H9 (cell line): ENCODE measurements at regions not wholly inside any gene's neighbourhood (a gene's known extent, or its start where the extent isn't known, plus 50 kb on each side); places are given as distances from the start of the nearest gene placed in this dataset.

Experiments
- DNase-seq: peaks from one replicate; pipeline ENCODE4 v3.0.0-alpha.2; 2017
- H2AFZ ChIP-seq: one replicate; pipeline ENCODE4 v1.6.1; 2013; ENCODE audit warnings: mild to moderate bottlenecking, low read length, control low read depth, moderate library complexity
- H2AK5ac ChIP-seq: 2 replicates; pipeline ENCODE4 v1.6.1; 2013; ENCODE audit warnings: low read length, control low read depth, mixed read lengths; ENCODE audit not compliant: insufficient read length
- H2BK120ac ChIP-seq: one replicate; pipeline ENCODE4 v1.6.1; 2013; ENCODE audit warnings: low read depth, mild to moderate bottlenecking, low read length, control low read depth, inconsistent platforms; ENCODE audit not compliant: poor library complexity, severe bottlenecking
- H2BK12ac ChIP-seq: 2 replicates; pipeline ENCODE4 v1.6.1; 2013; ENCODE audit warnings: low read length, control low read depth, mixed read lengths, low read depth; ENCODE audit not compliant: insufficient read length
- H2BK15ac ChIP-seq: 2 replicates; pipeline ENCODE4 v1.6.1; 2013; ENCODE audit warnings: low read depth, low read length, control low read depth
- H2BK20ac ChIP-seq: one replicate; pipeline ENCODE4 v1.6.1; 2013; ENCODE audit warnings: low read depth, mild to moderate bottlenecking, low read length, control low read depth, inconsistent platforms; ENCODE audit not compliant: poor library complexity, severe bottlenecking
- H2BK5ac ChIP-seq: 2 replicates; pipeline ENCODE4 v1.6.1; 2013; ENCODE audit warnings: low read length, control low read depth, mixed read lengths; ENCODE audit not compliant: insufficient read length
- H3K14ac ChIP-seq: 2 replicates; pipeline ENCODE4 v1.6.1; 2013; ENCODE audit warnings: low read length, control low read depth; ENCODE audit not compliant: insufficient read depth
- H3K18ac ChIP-seq: 2 replicates; pipeline ENCODE4 v1.6.1; 2013; ENCODE audit warnings: low read depth, mild to moderate bottlenecking, mixed read lengths, low read length, control low read depth; ENCODE audit not compliant: insufficient read length
- H3K23ac ChIP-seq: 2 replicates; pipeline ENCODE4 v1.6.1; 2013; ENCODE audit warnings: low read length, control low read depth, mixed read lengths, low read depth; ENCODE audit not compliant: insufficient read length
- H3K23me2 ChIP-seq: 2 replicates; pipeline ENCODE4 v1.6.1; 2013; ENCODE audit warnings: low read depth, mild to moderate bottlenecking, mixed read lengths, low read length, control low read depth; ENCODE audit not compliant: insufficient read length, poor library complexity, severe bottlenecking
- H3K27ac ChIP-seq: 2 replicates; pipeline ENCODE4 v1.5.1; 2013; ENCODE audit warnings: low read length, control low read depth, mixed read lengths, low read depth; ENCODE audit not compliant: insufficient read length
- H3K27me3 ChIP-seq: 2 replicates; pipeline ENCODE4 v1.6.1; 2013; ENCODE audit warnings: low read length, control low read depth, inconsistent platforms; ENCODE audit not compliant: insufficient read depth
- H3K4ac ChIP-seq: 2 replicates; pipeline ENCODE4 v1.6.1; 2013; ENCODE audit warnings: low read depth, mild to moderate bottlenecking, control low read depth, inconsistent platforms, low read length, moderate library complexity
- H3K4me1 ChIP-seq: 2 replicates; pipeline ENCODE4 v1.6.1; 2013; ENCODE audit warnings: low read length, control low read depth, inconsistent platforms; ENCODE audit not compliant: insufficient read depth
- H3K4me2 ChIP-seq: 2 replicates; pipeline ENCODE4 v1.6.1; 2013; ENCODE audit warnings: low read length, control low read depth, mixed read lengths; ENCODE audit not compliant: insufficient read length, insufficient read depth
- H3K56ac ChIP-seq: 2 replicates; pipeline ENCODE4 v1.6.1; 2013; ENCODE audit warnings: low read depth, mild to moderate bottlenecking, mixed read lengths, low read length, control low read depth; ENCODE audit not compliant: insufficient read length
- H3K79me1 ChIP-seq: 2 replicates; pipeline ENCODE4 v1.6.1; 2013; ENCODE audit warnings: low read depth, mild to moderate bottlenecking, moderate library complexity, low read length, control low read depth, inconsistent platforms; ENCODE audit not compliant: insufficient read depth, poor library complexity, severe bottlenecking
- H3K79me2 ChIP-seq: 2 replicates; pipeline ENCODE4 v1.6.1; 2013; ENCODE audit warnings: low read length, control low read depth, inconsistent platforms; ENCODE audit not compliant: insufficient read depth
- H3K9ac ChIP-seq: 2 replicates; pipeline ENCODE4 v1.6.1; 2013; ENCODE audit warnings: low read length, control low read depth, mixed read lengths; ENCODE audit not compliant: insufficient read length; ENCODE audit errors: extremely low read depth
- H3K9me3 ChIP-seq: one replicate; pipeline ENCODE4 v1.6.1; 2013; ENCODE audit warnings: low read depth, low read length, inconsistent platforms; ENCODE audit not compliant: control insufficient read depth
- H3T11ph ChIP-seq: one replicate; pipeline ENCODE4 v1.6.1; 2013; ENCODE audit warnings: mild to moderate bottlenecking, low read length, control low read depth, inconsistent platforms
- H4K20me1 ChIP-seq: one replicate; pipeline ENCODE4 v1.6.1; 2013; ENCODE audit not compliant: control insufficient read depth, insufficient read length, insufficient read depth
- H4K5ac ChIP-seq: 2 replicates; pipeline ENCODE4 v1.6.1; 2013; ENCODE audit warnings: low read depth, mild to moderate bottlenecking, mixed read lengths, low read length, control low read depth; ENCODE audit not compliant: insufficient read length
- H4K8ac ChIP-seq: replicated peaks from 2 replicates; pipeline ENCODE4 v1.6.1; 2013; ENCODE audit warnings: low read length, control low read depth, mixed read lengths, low read depth; ENCODE audit not compliant: insufficient read length
- H4K91ac ChIP-seq: 2 replicates; pipeline ENCODE4 v1.6.1; 2013; ENCODE audit warnings: low read depth, mild to moderate bottlenecking, moderate library complexity, mixed read lengths, low read length, control low read depth; ENCODE audit not compliant: insufficient read length
- H3K27ac Mint-ChIP-seq, 3 experiments: 2 replicates in 2 of 3; 3 replicates in 1 of 3; pipeline ENCODE4 v1.8.0; 2020 to 2021; ENCODE audit warnings: mixed read lengths in 3 of 3, mild to moderate bottlenecking in 1 of 3, moderate library complexity in 1 of 3
- H3K27me3 Mint-ChIP-seq: 2 replicates; pipeline ENCODE4 v1.8.0; 2021; ENCODE audit warnings: low read depth, mild to moderate bottlenecking, moderate library complexity, mixed read lengths
- H3K36me3 Mint-ChIP-seq, 3 experiments: 2 replicates in 2 of 3; 3 replicates in 1 of 3; pipeline ENCODE4 v1.8.0; 2020 to 2021; ENCODE audit warnings: low read depth in 3 of 3, mixed read lengths in 3 of 3; ENCODE audit not compliant: insufficient read depth in 1 of 3
- H3K4me1 Mint-ChIP-seq, 2 experiments: 2 replicates each; pipeline ENCODE4 v1.8.0; 2020; ENCODE audit warnings: mixed read lengths in 2 of 2
- H3K4me3 Mint-ChIP-seq, 2 experiments: 2 replicates in 1 of 2; 3 replicates in 1 of 2; pipeline ENCODE4 v1.8.0; 2020 to 2021; ENCODE audit warnings: mild to moderate bottlenecking in 2 of 2, mixed read lengths in 2 of 2, moderate library complexity in 1 of 2
- H3K9me3 Mint-ChIP-seq, 2 experiments: 2 replicates in 1 of 2; 3 replicates in 1 of 2; pipeline ENCODE4 v1.8.0; 2020; ENCODE audit warnings: mild to moderate bottlenecking in 2 of 2, mixed read lengths in 2 of 2, moderate library complexity in 1 of 2
- CTCF ChIP-seq: fragments of 200-600 bp; sonication (generic); conservative IDR thresholded peaks from 3 replicates; pipeline ENCODE4 v1.8.0; 2021; ENCODE audit warnings: antibody characterized with exemption, mild to moderate bottlenecking
- WGBS: extraction: QIAGEN DNeasy Blood & Tissue Kit; methylation state at CpG from one replicate; pipeline ENCODE4 v1.1.7; 2013; ENCODE audit warnings: missing lambda C conversion rate, low lambda C conversion rate, mixed read lengths; ENCODE audit not compliant: insufficient read length; ENCODE audit errors: extremely low coverage; 5-methylcytosine and 5-hydroxymethylcytosine counted together

GRCh38 chr9:93825348-93826115 lies 129.6 kb downstream of the BARX1 start:
- H3K23me2 ChIP-seq = no peaks in the 10 kb centered on the region

More at GRCh38 chr9:93825348-93826115, 129.6 kb downstream of the BARX1 start:
- no peaks in the 10 kb centered on the region for H3K4me1 ChIP-seq
- Mint-ChIP-seq H3K27me3 (peaks cover 35% of the 10 kb centered on the region), H3K36me3 (peaks cover 0 to 4% (median 0%) of the 10 kb centered on the region in 3 experiments; a peak in 2 of 7 replicates), H3K4me1 (peaks cover 5 to 16% of the 10 kb centered on the region in 2 experiments), H3K4me3 (no peak overlapping the region), H3K9me3 (peaks cover 12% of the 10 kb centered on the region in 2 experiments; a peak in 4 of 5 replicates), H3K27ac (no peak overlapping the region)
- H3K9me3 ChIP-seq = no peaks in the 10 kb centered on the region
- H3K18ac ChIP-seq = no peak overlapping the region
- H3K79me1 ChIP-seq = no peaks in the 10 kb centered on the region
- H3T11ph ChIP-seq = no peak overlapping the region
- H3K14ac ChIP-seq = no peak overlapping the region
- H3K79me2 ChIP-seq = no peaks in the 10 kb centered on the region
- no peak overlapping the region for H4K5ac ChIP-seq
- no peak overlapping the region for H2BK120ac ChIP-seq
- H2AK5ac ChIP-seq = no peak overlapping the region
- no peak for TF ChIP-seq CTCF
- H2BK5ac ChIP-seq = no peak overlapping the region
- H3K9ac ChIP-seq = no peak overlapping the region
- H4K8ac ChIP-seq = no peak overlapping the region
- H2BK15ac ChIP-seq = no peak overlapping the region
- no peak overlapping the region for H2BK20ac ChIP-seq
- H4K91ac ChIP-seq = no peak overlapping the region
- no peaks in the 10 kb centered on the region for H4K20me1 ChIP-seq
- no peak overlapping the region for H2AFZ ChIP-seq
- no CpG with 5 or more reads among the region's 18 CpGs for WGBS
- H3K27ac ChIP-seq = no peak overlapping the region
- H3K27me3 ChIP-seq = no peaks in the 10 kb centered on the region
- no peak overlapping the region for H3K23ac ChIP-seq
- no peak overlapping the region for H3K4me2 ChIP-seq
- no peak overlapping the region for H3K4ac ChIP-seq
- H2BK12ac ChIP-seq = no peak overlapping the region
- no peak for DNase-seq
- H3K56ac ChIP-seq = no peak overlapping the region
